ENCODE measurements at regions not wholly inside any gene's neighbourhood (a gene's known extent, or its start where the extent isn't known, plus 50 kb on each side); places are given as distances from the start of the nearest gene placed in this dataset.

DNA sequence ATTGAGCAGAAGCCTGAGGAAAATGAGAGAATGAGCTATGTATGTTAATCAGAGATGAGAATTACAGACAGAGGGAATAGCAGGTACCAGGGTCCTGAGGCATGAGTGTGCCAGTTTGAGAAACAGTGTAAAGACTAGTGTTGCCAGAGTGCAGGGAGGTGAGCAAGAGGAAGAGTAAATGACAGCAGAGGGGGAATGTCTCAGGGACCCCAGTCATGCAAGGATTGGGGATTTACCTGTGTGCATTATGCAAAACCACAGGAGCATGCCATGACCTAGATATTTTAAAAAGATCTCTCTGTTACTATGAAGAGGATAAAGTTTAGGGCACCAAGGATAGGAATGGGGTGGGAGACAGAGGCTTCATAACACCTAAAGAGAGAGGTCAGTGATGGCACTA lies 72.1 kb downstream of the TTC32 start (continued):
- TF ChIP-seq, protein P1, sequence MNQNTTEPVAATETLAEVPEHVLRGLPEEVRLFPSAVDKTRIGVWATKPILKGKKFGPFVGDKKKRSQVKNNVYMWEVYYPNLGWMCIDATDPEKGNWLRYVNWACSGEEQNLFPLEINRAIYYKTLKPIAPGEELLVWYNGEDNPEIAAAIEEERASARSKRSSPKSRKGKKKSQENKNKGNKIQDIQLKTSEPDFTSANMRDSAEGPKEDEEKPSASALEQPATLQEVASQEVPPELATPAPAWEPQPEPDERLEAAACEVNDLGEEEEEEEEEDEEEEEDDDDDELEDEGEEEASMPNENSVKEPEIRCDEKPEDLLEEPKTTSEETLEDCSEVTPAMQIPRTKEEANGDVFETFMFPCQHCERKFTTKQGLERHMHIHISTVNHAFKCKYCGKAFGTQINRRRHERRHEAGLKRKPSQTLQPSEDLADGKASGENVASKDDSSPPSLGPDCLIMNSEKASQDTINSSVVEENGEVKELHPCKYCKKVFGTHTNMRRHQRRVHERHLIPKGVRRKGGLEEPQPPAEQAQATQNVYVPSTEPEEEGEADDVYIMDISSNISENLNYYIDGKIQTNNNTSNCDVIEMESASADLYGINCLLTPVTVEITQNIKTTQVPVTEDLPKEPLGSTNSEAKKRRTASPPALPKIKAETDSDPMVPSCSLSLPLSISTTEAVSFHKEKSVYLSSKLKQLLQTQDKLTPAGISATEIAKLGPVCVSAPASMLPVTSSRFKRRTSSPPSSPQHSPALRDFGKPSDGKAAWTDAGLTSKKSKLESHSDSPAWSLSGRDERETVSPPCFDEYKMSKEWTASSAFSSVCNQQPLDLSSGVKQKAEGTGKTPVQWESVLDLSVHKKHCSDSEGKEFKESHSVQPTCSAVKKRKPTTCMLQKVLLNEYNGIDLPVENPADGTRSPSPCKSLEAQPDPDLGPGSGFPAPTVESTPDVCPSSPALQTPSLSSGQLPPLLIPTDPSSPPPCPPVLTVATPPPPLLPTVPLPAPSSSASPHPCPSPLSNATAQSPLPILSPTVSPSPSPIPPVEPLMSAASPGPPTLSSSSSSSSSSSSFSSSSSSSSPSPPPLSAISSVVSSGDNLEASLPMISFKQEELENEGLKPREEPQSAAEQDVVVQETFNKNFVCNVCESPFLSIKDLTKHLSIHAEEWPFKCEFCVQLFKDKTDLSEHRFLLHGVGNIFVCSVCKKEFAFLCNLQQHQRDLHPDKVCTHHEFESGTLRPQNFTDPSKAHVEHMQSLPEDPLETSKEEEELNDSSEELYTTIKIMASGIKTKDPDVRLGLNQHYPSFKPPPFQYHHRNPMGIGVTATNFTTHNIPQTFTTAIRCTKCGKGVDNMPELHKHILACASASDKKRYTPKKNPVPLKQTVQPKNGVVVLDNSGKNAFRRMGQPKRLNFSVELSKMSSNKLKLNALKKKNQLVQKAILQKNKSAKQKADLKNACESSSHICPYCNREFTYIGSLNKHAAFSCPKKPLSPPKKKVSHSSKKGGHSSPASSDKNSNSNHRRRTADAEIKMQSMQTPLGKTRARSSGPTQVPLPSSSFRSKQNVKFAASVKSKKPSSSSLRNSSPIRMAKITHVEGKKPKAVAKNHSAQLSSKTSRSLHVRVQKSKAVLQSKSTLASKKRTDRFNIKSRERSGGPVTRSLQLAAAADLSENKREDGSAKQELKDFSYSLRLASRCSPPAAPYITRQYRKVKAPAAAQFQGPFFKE (tag by site-specific recombination; IDR thresholded peaks at IDR 0.05; ENCODE audit: borderline replicate concordance): no peak
- TF ChIP-seq TSHZ1 (tag by site-specific recombination; IDR thresholded peaks at IDR 0.05; ENCODE audit: borderline replicate concordance) (no peak), ZNF169 (tag by site-specific recombination; IDR thresholded peaks at IDR 0.05) (no peak)
- TF ChIP-seq, protein P2, sequence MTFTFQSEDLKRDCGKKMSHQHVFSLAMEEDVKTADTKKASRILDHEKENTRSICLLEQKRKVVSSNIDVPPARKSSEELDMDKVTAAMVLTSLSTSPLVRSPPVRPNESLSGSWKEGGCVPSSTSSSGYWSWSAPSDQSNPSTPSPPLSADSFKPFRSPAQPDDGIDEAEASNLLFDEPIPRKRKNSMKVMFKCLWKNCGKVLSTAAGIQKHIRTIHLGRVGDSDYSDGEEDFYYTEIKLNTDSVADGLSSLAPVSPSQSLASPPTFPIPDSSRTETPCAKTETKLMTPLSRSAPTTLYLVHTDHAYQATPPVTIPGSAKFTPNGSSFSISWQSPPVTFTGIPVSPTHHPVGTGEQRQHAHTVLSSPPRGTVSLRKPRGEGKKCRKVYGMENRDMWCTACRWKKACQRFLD (tag by site-specific recombination; IDR thresholded peaks at IDR 0.05): no peak

- Histone ChIP-seq H3K36me3 (ENCODE audit: control insufficient read depth in 2 of 2, insufficient read depth in 1 of 2, low read length in 2 of 2) (no peaks in the 10 kb centered on the region), H3K4me3 (ENCODE audit: low read depth, low read length) (no peak overlapping the region), H3K9me3 (ENCODE audit: control insufficient read depth, insufficient read depth, low read depth, low read length) (no peaks in the 10 kb centered on the region), H3K4me1 (ENCODE audit: control insufficient read depth, insufficient read depth, low read length) (no peaks in the 10 kb centered on the region), H3K27ac (ENCODE audit: extremely low read depth, low read depth, low read length) (no peak overlapping the region)
- ChIA-PET POLR2A (no interaction called here), CTCF (no interaction called here)
- no peak for TF ChIP-seq PRDM1 (tag by site-specific recombination; IDR thresholded peaks at IDR 0.05)
- TF ChIP-seq ZNF621 (tag by site-specific recombination; IDR thresholded peaks at IDR 0.05): no peak
- TF ChIP-seq ZNF501 (tag by site-specific recombination; IDR thresholded peaks at IDR 0.05): no peak
- no peak for TF ChIP-seq ZNF792 (tag by site-specific recombination; IDR thresholded peaks at IDR 0.05)
- TF ChIP-seq ZNF169 (tag by site-specific recombination; IDR thresholded peaks at IDR 0.05): no peak
Observed at GRCh38 chr2:19826874-19827273, 74.9 kb downstream of the TTC32 start.

DNA sequence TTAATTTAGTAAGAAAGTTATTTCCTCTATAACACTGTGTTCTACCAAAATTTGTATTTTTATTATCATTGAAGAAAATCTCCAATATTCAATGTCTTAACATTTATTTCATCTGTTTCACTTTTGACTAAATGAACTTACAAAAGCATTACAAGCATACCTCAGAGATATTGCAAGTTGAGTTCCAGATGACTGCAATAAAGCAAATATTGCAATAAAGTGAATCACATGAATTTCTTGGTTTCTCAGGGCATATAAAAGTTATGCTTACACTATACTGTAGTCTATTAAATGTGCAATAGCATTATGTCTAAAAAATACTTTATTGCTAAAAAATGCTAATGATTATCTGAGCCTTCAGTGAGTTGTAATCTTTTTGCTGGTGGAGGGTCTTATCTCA lies 78.3 kb downstream of the TTC32 start:
- Histone ChIP-seq H3K36me3 (ENCODE audit: control insufficient read depth in 2 of 2, insufficient read depth in 1 of 2, low read length in 2 of 2) (no peaks in the 10 kb centered on the region), H3K4me1 (ENCODE audit: control insufficient read depth, insufficient read depth, low read length) (no peaks in the 10 kb centered on the region), H3K27ac (ENCODE audit: extremely low read depth, low read depth, low read length) (no peak overlapping the region), H3K4me3 (ENCODE audit: low read depth, low read length) (no peak overlapping the region), H3K9me3 (ENCODE audit: control insufficient read depth, insufficient read depth, low read depth, low read length) (no peaks in the 10 kb centered on the region)
- ChIA-PET POLR2A (no interaction called here), CTCF (no interaction called here)
- TF ChIP-seq HOXA7 (CRISPR knock-in tag; IDR thresholded peaks at IDR 0.05; ENCODE audit: borderline replicate concordance) (no peak), ZNF514 (tag by site-specific recombination; IDR thresholded peaks at IDR 0.05) (no peak)
